ENCODE measurements at regions not wholly inside any gene's neighbourhood (a gene's known extent, or its start where the extent isn't known, plus 50 kb on each side); places are given as distances from the start of the nearest gene placed in this dataset.

GRCh38 chr4:135464311-135464710 lies 1262.7 kb upstream of the PABPC4L start:
- TF ChIP-seq CTCF (IDR thresholded peaks at IDR 0.05) (no peak), EP300 (IDR thresholded peaks at IDR 0.05) (no peak), POLR2A (IDR thresholded peaks at IDR 0.05) (no peak)
